Smooth muscle cell of the brain vasculature (primary cell): ENCODE measurements at regions not wholly inside any gene's neighbourhood (a gene's known extent, or its start where the extent isn't known, plus 50 kb on each side); places are given as distances from the start of the nearest gene placed in this dataset.

Source experiments
- DNase-seq: peaks from one replicate; pipeline ENCODE4 v3.0.0-alpha.2; 2012; ENCODE audit warnings: low read depth, low spot score

DNA sequence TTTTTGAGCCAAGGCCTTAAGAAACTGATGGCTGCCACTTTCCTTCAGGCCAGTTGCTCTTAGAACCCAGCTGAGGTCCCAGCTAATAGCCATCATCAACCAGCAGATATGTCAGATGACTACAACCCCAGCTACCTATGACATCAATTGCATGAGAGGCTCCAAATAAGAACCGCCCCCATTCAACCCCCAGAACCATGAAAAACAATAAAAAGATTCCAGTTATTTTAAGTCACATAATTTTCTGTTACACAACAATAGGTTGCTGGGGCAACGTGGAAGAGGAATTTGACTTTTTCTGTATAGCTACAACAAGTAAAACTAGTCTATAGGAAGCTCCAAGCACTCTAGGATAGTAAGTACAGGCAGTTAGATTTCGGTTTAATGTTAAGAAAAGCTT is 216.3 kb upstream of the MTNR1B start:
- DNase-seq: no peak

DNA sequence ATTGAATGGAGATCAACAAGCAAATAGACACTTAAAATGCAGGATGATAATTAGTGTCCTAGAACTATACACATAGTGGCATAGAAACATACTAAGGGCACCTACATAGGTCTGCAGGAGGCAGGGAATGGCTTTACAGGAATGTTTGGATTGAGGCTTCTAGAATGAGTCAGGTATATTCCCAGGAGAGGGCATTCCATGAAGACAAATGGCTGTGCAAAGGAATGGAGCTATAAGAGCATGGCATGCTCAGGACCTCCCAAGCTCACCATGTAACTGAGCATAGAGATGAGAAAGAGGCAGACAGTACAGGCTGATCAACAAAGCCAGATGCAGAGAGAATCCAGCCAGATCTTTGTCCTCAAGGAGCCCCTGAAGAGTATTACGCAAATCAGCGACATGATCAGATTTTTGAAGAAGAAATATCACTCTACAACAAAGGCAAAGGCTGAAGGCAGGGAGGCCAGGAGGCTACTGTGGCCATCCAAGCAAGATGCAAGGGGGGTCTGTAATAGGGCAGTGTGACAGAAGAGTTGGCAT is 211.1 kb upstream of the MTNR1B start:
- no peak for DNase-seq

GRCh38 chr11:92759571-92760214 is 209.8 kb upstream of the MTNR1B start:
- no peak for DNase-seq

DNA sequence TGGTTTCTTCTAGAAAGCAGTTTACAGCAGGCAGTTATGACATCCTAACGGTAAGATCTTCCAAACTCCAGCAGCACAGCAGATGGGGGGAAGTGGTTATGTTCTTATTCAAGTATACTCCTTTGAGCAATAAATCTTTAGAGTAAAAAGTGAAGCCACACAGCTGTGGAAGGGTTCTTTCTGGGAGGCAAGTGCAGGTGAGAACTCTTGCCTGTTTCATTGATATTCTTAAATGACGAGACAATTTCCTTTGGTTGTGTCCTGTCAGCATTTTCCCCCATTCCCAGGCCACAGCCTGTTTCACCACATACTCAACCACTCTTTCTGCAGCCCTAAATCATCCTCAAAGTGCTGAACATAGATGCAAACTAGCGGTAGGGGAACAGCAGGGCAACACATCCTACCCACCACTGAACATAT is 207.3 kb upstream of the MTNR1B start:
- no peak for DNase-seq

- no peak for DNase-seq
Observed at GRCh38 chr11:92763336-92763735, 206.1 kb upstream of the MTNR1B start.

DNA sequence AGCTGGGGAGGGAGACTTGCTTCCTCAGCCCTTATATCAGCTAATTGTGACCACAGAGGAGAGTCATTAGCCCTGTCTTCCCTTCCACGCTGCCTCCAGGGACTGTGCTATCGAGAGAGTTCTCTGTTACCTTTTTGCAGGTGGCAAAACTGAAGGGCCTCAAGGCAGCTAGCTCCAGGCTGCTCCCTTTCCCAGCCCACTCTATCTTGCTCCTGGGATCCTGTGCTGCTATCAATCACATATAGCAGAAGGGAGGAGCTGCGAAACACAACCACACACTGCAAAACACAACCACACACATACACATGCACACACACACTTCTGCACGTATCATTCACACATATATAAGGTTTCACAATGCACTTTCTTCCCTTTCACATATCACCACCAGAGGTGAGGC is 205.3 kb upstream of the MTNR1B start:
- DNase-seq: no peak

- no peak for DNase-seq
Observed at GRCh38 chr11:92765082-92765840, 204.2 kb upstream of the MTNR1B start.

DNA sequence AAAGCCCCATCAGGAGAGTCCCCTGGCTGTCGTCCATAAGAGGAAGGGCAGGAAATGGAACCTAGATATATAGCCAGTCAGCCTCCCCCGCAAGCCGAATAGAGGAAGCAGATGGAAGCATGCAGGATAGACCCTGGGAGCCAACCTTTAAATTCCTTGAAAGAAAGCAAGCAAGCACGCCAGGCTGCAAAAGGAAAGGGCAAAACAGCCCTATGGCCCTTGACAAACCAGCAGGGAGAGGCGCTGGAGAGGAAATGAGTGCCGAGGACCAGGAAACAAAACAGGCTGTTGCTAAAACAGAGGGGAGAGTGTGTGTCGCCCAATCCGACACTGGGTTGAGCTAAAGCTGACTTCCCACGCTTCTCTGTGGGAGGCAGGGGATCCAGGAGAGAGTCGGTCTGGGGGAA is 203.5 kb upstream of the MTNR1B start:
- no peak for DNase-seq

DNA sequence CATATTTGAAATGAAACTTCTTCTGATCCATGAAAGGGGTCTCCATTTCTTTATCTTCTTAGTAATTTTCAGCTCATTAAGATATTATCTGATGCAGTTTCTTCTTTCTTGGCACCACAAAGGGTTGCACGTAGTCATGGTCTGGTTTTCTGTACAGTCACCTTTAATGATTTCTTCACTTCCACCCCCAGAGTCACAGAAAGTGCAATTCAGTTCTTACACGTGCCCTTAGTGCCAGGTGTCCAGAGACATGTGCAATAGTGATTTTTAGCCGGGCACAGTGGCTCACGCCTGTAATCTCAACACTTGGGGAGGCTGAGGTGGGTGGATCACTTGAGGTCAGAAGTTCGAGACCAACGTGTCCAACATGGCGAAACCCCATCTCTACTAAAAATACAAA is 202.8 kb upstream of the MTNR1B start:
- no peak for DNase-seq

DNA sequence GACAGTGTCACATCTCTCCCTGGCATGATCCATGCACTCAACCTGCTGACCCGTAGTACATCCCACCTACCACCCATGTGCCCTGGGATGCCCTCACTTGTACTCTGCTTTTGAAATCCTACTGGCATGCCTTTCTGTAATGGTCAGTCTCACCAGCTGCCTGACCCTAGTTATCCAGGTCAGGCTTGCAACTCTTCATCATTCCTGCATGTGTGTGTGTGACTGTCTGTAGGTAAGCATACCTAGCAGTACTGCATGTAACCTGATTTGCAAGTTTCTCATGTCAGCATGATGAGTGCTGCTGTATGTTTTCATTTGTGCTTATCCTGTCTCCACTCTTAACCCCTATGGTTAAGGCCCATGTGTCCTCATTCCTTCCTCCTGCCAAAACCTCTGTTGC is 202.0 kb upstream of the MTNR1B start:
- DNase-seq: no peak

DNA sequence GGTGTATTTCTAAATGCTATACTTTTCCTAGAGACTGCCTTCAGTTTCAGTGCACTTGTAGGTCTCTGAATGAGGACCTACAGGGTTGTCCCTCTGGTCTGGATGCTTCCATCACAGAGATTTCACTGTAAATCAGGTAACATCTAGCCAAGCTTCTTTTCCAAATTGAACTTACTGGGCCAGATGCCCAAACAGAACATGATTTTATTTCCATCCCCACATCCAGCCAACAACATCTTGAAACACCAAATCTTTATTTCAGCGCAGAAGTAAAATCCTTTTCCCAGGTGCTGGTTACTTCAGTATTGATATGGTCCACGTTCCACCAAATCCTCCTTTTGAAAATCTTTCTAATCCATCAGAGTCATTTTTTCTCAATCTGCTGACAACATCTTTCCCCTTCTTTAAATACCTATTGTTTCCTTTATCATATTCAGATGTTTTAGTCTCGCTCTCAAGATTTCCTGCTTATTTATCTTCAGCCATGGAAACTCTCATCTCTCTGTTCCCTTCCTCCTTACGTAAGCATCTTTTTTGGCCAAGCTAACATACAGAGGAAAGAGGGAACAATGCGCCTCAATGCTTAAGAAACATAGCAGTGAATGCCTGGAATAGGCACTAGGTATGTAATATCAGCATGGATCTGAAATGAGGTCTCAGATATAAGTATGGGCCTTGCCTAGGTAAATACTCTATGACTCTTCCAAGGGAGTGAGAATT is 201.2 kb upstream of the MTNR1B start:
- no peak for DNase-seq

DNA sequence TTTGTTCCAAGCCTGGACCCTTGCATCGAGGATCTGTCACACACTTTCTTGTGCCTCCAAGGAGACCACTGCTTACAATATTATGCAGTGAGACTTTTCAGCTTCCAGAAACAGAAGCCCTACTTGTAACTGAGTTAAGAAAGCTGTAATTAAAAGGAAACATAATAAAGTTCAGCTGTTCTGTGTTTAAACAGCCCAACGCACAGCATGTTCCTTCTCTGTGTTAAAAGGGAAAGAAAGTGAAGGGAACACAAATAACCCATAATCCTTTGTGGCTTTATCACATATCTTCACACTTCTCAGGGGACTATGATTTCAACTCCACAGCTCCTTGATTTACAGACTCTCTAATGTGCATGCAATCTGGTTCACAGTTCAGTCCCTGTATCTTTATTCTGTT is 200.3 kb upstream of the MTNR1B start:
- no peak for DNase-seq

- no peak for DNase-seq
Observed at GRCh38 chr11:92770419-92770818, 199.0 kb upstream of the MTNR1B start.

GRCh38 chr11:92770981-92771380 is 198.5 kb upstream of the MTNR1B start:
- no peak for DNase-seq

GRCh38 chr11:92771701-92772100 is 197.8 kb upstream of the MTNR1B start:
- no peak for DNase-seq

- no peak for DNase-seq
Observed at GRCh38 chr11:92775003-92775676, 194.3 kb upstream of the MTNR1B start.

DNA sequence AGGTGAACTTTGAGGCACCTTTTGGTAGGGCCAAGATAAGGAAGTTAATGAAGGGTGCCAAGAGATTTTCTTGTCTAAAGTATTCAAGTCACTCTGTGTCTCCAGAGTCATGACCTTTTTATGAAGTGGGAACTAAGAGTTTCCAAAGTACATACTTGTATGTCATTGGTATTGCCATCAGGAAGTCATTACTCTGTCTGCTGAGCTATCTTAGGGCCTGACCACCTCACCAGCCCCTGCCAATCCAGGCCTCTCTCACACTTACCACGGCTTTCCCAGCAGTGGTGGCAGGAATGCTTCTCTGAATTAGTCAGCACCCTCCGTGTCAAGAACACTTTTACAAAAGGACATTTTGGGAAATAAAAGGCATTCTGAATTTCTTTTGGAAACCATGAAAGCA is 192.8 kb upstream of the MTNR1B start:
- DNase-seq: no peak

DNA sequence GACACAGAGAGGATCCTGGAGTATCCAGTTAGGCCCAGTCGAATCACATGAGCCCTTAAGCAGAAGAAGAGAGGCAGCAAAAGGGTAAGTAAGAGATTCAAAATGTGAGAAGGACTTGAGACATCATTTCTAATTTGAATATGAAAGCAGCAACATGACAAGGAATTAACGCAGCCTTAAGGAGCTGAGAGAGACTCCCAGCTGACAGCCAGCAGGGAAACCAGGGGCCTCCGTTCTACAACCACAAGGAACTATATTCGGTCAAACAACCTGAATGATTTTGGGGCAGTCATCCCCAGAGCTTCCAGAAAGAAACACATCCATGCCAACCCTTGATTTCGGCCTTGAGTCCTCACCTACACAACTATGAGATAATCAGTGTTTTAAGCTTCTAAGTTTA is 189.7 kb upstream of the MTNR1B start:
- DNase-seq: no peak

- no peak for DNase-seq
Observed at GRCh38 chr11:92781151-92781550, 188.3 kb upstream of the MTNR1B start.

GRCh38 chr11:92782806-92783205 is 186.6 kb upstream of the MTNR1B start:
- no peak for DNase-seq

DNA sequence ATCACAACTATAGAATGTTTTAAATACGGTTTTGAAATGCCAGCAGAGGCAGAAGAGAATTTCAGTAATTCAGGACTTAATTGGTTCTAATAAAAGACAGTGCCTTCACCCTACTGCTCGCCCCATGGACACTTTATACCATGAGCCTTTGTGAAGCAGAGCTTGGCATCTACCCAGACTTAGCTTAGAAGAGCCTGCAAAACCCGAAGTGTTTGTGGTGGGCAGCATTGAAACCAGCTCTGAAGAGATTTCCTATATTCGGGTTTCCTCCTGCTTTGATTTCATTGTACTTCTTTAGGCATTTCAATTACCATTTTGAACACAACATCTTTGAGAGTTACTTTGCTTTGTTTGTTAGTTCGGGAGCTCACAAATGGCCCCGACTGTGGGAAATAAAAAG is 185.1 kb upstream of the MTNR1B start:
- no peak for DNase-seq

DNA sequence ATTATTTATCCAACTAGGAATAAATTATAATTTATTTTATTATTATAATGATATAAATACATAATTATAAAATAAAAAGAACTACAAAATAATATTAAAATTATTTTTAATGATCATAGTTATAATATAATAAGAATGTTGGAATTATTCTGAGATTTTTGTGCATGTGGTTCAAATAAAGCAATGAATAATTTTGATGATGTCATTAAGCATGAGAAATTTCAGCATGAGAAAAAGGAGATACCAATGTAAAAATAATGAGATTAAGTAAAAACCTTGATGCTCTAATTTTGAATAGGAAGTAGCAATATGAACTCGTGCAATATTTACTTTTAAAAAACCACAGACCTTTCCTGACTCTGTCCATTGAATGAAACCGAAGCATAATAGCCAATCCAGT is 181.8 kb upstream of the MTNR1B start:
- DNase-seq: no peak
